ENCODE measurements at regions not wholly inside any gene's neighbourhood (a gene's known extent, or its start where the extent isn't known, plus 50 kb on each side); places are given as distances from the start of the nearest gene placed in this dataset.

DNA sequence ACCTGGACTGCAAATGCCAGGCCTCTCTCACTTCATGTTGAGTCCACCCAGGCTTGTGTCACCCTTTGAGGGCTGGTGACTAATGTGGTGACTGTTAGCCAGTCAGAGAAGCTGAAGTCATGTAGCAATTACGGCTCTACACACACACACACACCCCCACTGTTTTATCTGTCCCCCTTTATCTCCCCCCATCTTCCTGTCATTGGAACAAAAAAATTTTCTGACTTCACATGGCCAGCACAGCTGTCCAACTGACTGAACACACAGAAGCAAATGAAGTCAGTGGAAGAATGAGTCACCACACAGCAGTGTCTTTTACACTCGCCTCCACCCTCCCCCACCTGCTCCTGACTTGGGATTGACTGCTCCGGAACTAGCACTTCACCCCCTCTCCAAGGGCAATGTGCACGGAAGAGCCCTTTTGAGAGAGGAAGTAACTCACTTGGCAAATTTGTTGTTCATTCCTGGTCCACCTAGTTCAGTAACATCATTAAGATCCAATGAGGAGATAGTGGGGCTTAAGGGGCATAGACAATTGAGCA, 198.0 kb downstream of the RNF144B start:
- TF ChIP-seq, protein P1, sequence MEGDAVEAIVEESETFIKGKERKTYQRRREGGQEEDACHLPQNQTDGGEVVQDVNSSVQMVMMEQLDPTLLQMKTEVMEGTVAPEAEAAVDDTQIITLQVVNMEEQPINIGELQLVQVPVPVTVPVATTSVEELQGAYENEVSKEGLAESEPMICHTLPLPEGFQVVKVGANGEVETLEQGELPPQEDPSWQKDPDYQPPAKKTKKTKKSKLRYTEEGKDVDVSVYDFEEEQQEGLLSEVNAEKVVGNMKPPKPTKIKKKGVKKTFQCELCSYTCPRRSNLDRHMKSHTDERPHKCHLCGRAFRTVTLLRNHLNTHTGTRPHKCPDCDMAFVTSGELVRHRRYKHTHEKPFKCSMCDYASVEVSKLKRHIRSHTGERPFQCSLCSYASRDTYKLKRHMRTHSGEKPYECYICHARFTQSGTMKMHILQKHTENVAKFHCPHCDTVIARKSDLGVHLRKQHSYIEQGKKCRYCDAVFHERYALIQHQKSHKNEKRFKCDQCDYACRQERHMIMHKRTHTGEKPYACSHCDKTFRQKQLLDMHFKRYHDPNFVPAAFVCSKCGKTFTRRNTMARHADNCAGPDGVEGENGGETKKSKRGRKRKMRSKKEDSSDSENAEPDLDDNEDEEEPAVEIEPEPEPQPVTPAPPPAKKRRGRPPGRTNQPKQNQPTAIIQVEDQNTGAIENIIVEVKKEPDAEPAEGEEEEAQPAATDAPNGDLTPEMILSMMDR (IDR thresholded peaks at IDR 0.05) = no peak
- Histone ChIP-seq H3K9ac (ENCODE audit: low read depth in 2 of 2, low read length in 2 of 2) (peak overlapping the region in 1 of 2 donors; percentile 7), H3K9me3 (no peaks in the 10 kb centered on the region), H3K36me3 (no peaks in the 10 kb centered on the region), H3K27me3 (no peaks in the 10 kb centered on the region), H3K4me1 (no peaks in the 10 kb centered on the region), H3K4me3 (no peak overlapping the region), H3K27ac (no peak overlapping the region)
- intact Hi-C loops (cut with DNase I) = no loop called here
- DNase-seq = peak; percentile 48

DNA sequence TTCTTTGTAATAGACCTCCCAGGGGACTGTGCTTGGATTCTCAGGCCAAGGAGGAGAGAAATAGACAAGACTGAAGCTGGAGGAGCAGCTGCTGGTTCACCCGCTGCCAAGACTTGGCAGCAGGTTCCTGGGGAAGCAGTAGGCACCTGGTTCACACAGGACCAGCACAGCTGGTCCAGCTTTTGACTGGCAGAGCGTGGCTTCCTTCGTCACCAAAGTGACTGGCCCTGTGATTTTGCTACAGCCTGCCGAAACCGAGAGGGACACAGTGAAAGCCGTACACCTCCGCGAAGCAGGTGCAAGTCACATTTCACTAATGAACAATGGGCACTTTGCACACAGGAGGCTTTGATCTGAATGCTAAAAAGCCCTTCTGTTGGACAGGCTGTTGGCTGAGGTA, 199.0 kb downstream of the RNF144B start:
- no peak overlapping the region for H3K4me3 ChIP-seq
- H3K9me3 ChIP-seq = no peaks in the 10 kb centered on the region
- H3K36me3 ChIP-seq = no peaks in the 10 kb centered on the region
- DNase-seq = no peak
- no peaks in the 10 kb centered on the region for H3K27me3 ChIP-seq
- intact Hi-C loops (cut with DNase I) = no loop called here
- TF ChIP-seq, protein P1 (IDR thresholded peaks at IDR 0.05) = no peak
- no peak overlapping the region for H3K27ac ChIP-seq
- H3K9ac ChIP-seq (ENCODE audit: low read depth in 2 of 2, low read length in 2 of 2) = no peak overlapping the region
- no peaks in the 10 kb centered on the region for H3K4me1 ChIP-seq

DNA sequence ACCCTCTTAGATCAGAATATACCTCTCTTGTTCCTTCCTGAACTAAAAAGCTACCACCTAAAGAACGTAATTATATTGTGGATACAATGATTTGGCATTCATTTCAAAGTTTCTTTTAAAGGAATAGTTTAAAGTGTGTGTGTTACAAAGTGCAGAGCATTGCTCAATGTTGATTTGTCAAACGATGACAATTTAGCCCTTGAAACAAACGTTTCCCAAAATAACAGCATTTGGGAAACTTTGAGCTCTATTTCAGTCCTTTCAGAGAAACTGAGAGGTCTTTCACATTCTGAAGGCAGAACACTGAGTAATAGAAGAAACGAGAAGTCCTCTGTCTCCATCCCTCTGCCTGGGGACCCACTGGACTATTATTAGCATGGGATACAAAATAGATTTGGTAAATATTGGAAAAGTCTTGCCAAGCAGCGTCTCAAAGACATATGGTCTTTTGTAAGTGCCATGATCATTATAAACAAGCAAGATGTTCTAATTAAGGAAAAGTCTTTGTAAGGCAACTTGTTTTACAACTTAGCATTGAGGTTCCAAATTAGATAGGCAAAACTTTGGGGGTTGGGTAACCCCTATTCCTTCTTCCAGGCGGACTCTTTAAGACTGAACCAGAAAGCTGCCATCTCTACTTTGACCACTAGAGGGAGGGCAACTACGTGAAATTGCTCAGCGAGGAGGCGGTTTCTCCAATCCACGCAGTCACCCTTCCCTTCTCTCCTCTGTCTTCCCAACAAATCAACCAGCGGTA, 208.8 kb downstream of the RNF144B start:
- Histone ChIP-seq H3K27me3 (no peaks in the 10 kb centered on the region), H3K4me1 (no peaks in the 10 kb centered on the region), H3K4me3 (no peak overlapping the region), H3K27ac (no peak overlapping the region), H3K9ac (ENCODE audit: low read depth in 2 of 2, low read length in 2 of 2) (no peak overlapping the region), H3K9me3 (no peaks in the 10 kb centered on the region), H3K36me3 (no peaks in the 10 kb centered on the region)
- intact Hi-C loops (cut with DNase I) = loop anchor here (10.0 kb wide), 2 partner anchors 1259 to 1459 kb away; no protein-coding TSS in a partner anchor
- peak; percentile 73 for DNase-seq
- TF ChIP-seq, protein P1 (IDR thresholded peaks at IDR 0.05) = peak; percentile 88

DNA sequence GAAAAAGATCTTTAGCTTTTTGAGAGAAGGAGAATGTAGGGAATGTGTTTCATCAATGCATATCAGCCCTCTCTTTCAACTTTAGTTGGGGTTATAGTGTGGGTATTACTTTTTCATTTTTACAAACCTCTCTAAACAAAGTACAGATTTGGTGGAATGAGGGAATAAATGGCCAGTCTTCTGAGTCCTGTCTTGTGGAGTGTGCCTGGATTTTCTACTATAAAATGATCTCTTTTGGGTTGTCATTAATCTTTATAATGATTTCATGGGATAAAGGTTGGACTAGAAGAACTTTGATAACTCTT, 209.3 kb downstream of the RNF144B start:
- Histone ChIP-seq H3K9me3 (no peaks in the 10 kb centered on the region), H3K4me1 (no peaks in the 10 kb centered on the region), H3K27me3 (no peaks in the 10 kb centered on the region), H3K27ac (no peak overlapping the region), H3K9ac (ENCODE audit: low read depth in 2 of 2, low read length in 2 of 2) (no peak overlapping the region), H3K4me3 (no peak overlapping the region), H3K36me3 (no peaks in the 10 kb centered on the region)
- TF ChIP-seq, protein P1 (IDR thresholded peaks at IDR 0.05) = no peak
- no peak for DNase-seq
- intact Hi-C loops (cut with DNase I) = loop anchor here (10.0 kb wide), 2 partner anchors 1258 to 1458 kb away; no protein-coding TSS in a partner anchor

DNA sequence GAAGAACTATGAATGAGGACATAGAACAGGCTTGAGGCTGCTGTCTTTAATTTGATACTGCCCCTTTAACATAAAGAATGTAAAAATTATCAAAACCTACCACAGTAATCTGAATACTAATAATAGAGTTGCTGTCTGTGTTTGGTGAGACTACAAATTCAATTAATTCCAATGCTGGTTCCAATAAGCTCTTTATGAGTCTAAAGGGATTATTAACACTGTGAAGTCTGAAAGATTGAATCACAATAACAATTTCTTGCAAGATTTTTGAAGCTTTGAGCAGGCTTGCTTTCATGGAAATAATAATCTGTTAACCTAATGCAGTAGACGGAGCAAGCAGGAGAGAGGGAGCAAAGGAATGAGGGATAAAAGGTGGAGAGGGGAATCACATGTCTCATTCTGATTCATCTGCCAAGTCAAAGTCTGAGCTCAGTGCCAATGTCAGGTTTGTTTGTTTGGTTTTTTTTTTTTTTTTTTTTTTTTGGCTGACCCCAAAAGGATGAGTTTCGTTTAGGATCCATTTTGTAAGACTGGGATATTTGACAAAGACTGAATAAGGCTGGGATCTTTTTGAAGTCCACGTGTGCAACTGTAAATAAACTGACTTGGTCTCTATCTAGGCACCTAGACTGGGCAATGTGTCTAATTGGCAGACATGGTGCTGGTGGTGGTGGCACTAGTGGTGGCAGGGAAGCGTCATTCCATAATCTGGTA, 211.6 kb downstream of the RNF144B start:
- Histone ChIP-seq H3K27me3 (no peaks in the 10 kb centered on the region), H3K9me3 (no peaks in the 10 kb centered on the region), H3K9ac (ENCODE audit: low read depth in 2 of 2, low read length in 2 of 2) (no peak overlapping the region), H3K36me3 (no peaks in the 10 kb centered on the region), H3K4me1 (no peaks in the 10 kb centered on the region), H3K4me3 (no peak overlapping the region), H3K27ac (no peak overlapping the region)
- no peak for DNase-seq
- intact Hi-C loops (cut with DNase I) = loop anchor here (10.0 kb wide), 2 partner anchors 1256 to 1456 kb away; no protein-coding TSS in a partner anchor
- TF ChIP-seq, protein P1 (IDR thresholded peaks at IDR 0.05) = no peak
